NCI-H748 (cell line): ENCODE measurements at regions not wholly inside any gene's neighbourhood (a gene's known extent, or its start where the extent isn't known, plus 50 kb on each side); places are given as distances from the start of the nearest gene placed in this dataset.
"Not testable (repeated sequence)": the region's sequence is repeated elsewhere in the genome, so short reads cannot be mapped to it uniquely, and the experiment has no call there.

ENCODE experiments used
- DNase-seq: peaks from one replicate; lab custom pipeline; 2025; ENCODE audit not compliant: unreplicated experiment; lab: John Stamatoyannopoulos, UW

DNA sequence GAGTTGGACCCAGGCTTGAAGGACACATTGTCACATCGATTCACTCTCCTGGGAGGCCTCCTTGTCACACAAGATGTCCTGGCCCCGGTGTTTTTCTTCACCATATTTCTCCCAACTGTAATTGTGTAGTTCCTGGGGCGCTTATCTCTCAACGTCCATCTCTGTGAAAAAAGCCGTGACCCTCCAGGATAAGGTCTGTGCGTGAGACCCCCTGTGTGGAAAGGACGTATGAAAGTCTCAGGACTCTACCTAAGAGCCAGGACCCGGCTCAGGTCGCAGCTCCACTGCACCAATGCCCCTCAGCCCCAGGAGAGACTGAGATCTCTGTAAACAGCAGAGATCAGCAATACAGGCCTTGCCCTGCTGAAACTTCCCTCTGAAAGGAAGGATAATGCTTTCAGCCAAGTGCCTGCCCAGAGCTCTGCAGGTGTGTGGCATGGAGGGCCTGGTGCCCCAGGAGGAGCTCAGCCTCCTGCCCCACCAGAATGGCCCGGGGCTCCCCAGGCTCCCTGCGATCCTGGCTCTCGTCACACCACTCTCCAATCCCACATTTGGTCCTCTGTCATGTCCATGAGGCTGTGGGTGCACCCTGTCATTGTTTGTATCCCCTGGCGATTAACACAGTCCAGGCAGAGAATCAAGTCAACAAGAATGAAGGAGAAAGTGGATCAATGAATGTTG lies 119.2 kb upstream of the TMEM45B start:
- DNase-seq, result no peak

DNA sequence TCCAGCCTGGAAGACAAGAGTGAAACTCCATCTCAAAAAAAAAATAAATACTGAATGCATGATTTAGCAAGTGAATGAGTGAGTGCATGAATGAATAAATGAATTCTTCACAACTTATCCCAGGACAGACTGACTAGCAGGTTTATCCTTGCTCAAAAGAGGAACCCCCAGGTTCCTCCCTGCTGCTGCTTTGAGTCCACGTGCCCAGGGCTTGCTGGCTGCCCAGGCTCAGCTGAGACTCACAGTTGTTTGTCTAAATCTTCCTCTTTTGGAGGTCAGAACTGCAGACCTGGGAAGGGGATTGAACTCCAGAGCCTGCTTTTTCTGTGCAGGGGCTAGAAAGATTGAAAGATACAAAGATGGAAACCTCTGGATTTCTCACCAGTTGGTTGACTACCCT lies 117.4 kb upstream of the TMEM45B start:
- no peak for DNase-seq

GRCh38 chr11:129699711-129700304 lies 115.8 kb upstream of the TMEM45B start:
- no peak for DNase-seq

DNA sequence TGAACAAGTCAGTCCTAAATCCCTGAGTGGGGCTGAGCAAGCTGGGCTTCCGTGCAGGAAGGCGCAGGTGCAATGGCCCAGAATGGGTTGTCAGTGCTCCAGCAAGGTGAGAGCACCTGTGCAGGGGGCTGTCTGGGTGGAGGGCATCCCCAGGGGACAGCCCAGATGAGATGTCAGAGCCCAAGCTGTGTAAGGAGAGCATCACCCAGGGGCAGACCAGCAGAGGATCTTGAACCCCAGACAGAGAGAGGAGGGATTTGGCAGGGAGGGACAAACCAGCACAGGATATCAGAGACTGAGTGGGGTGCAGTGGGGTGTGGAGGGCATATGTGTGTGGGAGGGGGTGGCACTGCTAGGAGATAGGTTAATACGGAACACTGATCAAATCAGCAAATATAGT lies 114.9 kb upstream of the TMEM45B start:
- no peak for DNase-seq

GRCh38 chr11:129701706-129702105 lies 113.9 kb upstream of the TMEM45B start:
- DNase-seq, result no peak

DNA sequence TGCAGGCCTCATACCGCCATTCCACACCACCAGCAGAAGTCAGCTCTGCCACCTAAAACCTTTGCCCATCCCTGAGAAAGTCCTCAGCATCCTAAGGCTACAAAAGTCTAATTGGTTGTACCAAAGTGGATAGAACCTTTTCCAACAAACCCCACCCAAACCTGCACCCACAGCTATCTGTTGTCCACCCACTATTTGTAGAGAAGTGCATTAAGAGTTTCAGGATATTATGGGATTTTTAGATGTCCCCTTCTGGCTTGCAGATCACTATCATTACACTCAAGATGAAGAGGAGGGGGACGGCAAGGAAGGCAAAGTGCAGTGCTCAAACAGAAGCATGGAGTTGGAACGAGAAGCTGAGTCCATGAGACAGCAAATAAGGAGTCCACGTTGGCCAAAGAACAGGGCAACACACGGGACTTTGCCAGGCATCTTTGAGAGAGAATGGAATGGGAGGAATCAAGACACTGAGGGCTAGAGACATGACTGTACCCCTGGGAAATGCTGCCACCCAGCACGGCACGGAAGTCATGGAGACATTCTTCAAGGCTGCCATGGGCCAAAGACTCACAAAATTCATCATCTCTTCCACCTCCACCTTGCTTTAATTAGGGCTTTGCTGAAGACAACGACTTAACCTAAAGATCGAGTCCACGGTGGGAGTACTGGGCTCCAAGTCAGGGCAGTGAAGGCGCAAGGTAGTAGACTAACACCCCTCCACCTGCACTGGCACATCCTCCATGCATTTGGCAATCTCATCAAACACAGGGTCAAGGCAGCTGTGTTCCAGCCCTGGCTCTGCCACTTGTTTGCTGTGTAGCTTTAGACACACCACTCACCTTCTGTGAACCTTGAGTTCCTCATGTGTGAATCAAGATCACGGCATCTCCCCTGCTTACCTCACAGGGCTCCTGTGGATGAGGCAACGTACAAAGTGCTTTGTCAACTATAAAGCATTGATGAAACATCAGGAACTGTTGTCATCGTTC lies 112.9 kb upstream of the TMEM45B start:
- no peak for DNase-seq

GRCh38 chr11:129703846-129704245 lies 111.8 kb upstream of the TMEM45B start:
- DNase-seq, result no peak

GRCh38 chr11:129704831-129705230 lies 110.8 kb upstream of the TMEM45B start:
- DNase-seq, result no peak

DNA sequence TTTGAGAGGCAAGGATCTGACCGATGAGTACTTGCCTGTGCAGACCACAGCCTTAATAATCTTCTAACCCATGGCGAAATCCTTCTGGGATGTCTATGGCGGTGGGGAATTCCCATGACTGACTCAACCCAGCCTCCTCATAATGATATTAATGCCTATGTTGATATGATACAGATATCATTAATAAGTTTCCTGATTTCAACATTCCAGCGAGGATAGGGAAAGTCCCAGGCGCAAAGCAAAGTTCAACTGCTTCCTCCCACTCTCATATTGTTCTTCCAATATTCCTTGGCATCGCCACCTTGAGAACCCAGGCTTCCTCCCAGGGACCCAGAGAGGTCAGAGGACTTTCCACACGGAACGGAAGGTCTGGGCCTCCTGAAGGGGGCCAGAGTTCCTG lies 110.3 kb upstream of the TMEM45B start:
- DNase-seq, result no peak

GRCh38 chr11:129705933-129706332 lies 109.7 kb upstream of the TMEM45B start:
- no peak for DNase-seq

GRCh38 chr11:129709801-129710398 lies 105.7 kb upstream of the TMEM45B start:
- DNase-seq, result no peak

- no peak for DNase-seq
These were observed 105.2 kb upstream of the TMEM45B start for GRCh38 chr11:129710423-129710822.

GRCh38 chr11:129711760-129712159 lies 103.9 kb upstream of the TMEM45B start:
- no peak for DNase-seq

DNA sequence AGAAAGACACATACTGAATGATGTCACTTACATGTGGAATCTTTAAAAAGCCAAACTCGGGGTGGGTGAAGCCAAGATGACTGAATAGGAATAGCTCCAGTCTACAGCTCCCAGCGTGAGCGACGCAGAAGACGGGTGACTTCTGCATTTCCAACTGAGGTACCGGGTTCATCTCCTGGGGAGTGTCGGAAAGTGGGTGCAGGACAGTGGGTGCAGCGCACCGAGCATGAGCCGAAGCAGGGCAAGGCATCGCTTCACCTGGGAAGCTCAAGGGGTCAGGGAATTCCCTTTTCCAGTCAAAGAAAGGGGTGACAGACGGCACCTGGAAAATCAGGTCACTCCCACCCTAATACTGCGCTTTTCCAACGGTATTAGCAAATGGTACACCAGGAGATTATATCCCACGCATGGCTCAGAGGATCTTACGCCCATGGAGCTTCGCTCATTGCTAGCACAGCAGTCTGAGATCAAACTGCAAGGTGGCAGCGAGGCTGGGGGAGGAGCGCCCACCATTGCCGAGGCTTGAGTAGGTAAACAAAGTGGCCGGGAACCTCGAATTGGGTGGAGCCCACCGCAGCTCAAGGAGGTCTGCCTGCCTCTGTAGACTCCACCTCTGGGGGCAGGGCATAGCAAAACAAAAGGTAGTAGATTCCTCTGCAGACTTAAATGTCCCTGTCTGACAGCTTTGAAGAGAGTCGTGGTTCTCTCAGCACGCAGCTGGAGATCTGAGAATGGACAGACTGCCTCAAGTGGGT lies 103.0 kb upstream of the TMEM45B start:
- not testable (repeated sequence) for DNase-seq

- no peak for DNase-seq
These were observed 96.6 kb upstream of the TMEM45B start for GRCh38 chr11:129719037-129719436.

DNA sequence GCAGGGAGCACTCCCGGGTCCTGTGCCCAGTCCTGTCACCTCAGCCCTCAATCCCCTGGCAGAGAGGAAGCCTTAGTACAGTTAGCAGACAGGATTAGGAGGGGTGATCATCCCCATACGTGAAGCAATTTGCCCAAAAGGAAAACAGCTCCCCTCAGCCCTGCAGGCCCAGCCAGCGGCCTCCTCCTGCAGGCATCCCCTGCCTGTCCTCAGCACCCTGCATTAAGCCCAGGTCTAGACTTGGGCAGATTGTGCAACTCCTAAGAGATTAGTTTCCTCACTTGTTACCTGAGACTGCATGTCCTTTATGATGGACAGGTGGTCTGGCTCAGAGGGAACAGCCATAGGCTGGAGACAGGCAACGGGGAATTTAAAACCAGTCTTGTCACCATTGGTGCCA lies 95.5 kb upstream of the TMEM45B start:
- DNase-seq, result peak; percentile 8

DNA sequence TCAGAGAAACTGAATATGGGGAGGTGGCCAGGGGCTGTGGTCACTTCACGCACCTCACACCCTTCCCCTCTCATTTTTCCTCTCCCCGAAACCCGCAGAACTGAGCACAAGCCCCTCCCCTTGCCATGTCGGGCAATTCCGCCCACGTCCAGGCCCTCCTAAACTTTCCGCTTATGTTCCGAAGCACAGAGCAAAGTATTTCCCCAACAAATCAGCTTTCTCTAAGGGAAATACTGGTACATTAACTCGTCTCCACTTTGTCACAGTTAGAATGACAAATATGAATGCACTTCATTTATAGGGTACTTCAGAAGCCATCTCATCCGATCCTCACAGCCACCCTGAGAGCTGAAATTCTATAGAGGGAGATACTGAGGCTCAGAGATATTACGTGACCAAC lies 94.7 kb upstream of the TMEM45B start:
- no peak for DNase-seq

DNA sequence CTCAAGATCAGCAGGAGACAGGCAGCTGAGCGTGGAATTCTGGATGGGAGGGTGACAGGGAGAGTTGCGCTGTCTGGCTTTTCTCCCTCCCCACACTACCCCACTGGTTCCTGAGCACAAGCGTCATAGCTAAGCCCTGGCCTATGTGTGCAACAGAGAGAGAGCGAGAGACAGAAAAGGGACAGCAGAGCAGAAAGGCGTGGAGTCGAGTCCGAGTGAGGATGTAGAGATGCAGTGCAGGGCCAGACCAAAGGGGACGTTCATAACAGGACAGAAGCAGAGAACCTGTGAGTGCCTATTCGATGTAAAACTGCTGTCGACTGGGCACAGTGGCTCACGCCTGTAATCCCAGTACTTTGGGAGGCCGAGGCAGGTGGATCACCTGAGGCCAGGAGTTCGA lies 94.0 kb upstream of the TMEM45B start:
- DNase-seq, result no peak

DNA sequence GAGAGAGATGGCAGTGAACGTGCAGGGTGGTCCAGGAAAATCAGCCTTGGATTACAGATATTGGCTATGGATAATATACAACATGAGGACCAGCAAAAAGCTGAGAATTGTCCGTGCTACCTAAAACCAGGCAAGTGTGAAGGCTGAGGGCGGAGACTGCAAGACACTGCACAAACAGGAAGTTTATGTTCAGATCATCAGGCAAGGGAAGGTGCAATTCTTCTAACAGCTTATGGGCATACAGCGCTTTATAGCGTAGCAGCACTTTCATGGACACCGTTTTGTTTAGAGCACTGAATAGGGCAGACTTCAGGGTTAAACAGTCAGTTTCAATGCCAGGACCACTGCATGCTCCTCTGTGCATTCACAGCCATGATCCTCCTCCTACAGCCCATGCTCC lies 93.1 kb upstream of the TMEM45B start:
- peak; percentile 11 for DNase-seq

- DNase-seq, result no peak
These were observed 92.4 kb upstream of the TMEM45B start for GRCh38 chr11:129723146-129723760.
